ENCODE measurements at regions not wholly inside any gene's neighbourhood (a gene's known extent, or its start where the extent isn't known, plus 50 kb on each side); places are given as distances from the start of the nearest gene placed in this dataset.

- Histone ChIP-seq H3K9me3 (ENCODE audit: control insufficient read depth, insufficient read depth, low read length) (no peaks in the 10 kb centered on the region), H3K36me3 (ENCODE audit: control insufficient read depth, low read length) (no peaks in the 10 kb centered on the region), H3K27me3 (ENCODE audit: control insufficient read depth, low read length) (no peaks in the 10 kb centered on the region), H3K9me2 (replicated peaks; ENCODE audit: control insufficient read depth, low read length) (no peaks in the 10 kb centered on the region), H3K4me3 (ENCODE audit: low read length) (no peak overlapping the region), H3K4me1 (ENCODE audit: control insufficient read depth, low read length) (no peaks in the 10 kb centered on the region), H4K20me1 (ENCODE audit: control insufficient read depth, insufficient read depth, low read depth, low read length) (no peaks in the 10 kb centered on the region), H3K79me2 (ENCODE audit: control insufficient read depth, low read length) (no peaks in the 10 kb centered on the region), H3F3A (ENCODE audit: control insufficient read depth, insufficient read depth) (no peaks in the 10 kb centered on the region), H3K27ac (ENCODE audit: low read depth, low read length) (no peak overlapping the region), H3K4me2 (ENCODE audit: low read length) (no peak overlapping the region)
- TF ChIP-seq CTCF (IDR thresholded peaks at IDR 0.05; ENCODE audit: low read depth, low read length, poor library complexity, severe bottlenecking): no peak
- TF ChIP-seq EZH2phosphoT487 (IDR thresholded peaks at IDR 0.05; ENCODE audit: borderline replicate concordance, low read length): no peak
Observed at GRCh38 chr13:65488606-65489005, 1741.5 kb downstream of the PCDH9 start.

GRCh38 chr13:65479692-65480091, 1750.4 kb downstream of the PCDH9 start:
- H3K4me2 ChIP-seq (ENCODE audit: low read length): no peak overlapping the region
- H3K4me1 ChIP-seq (ENCODE audit: control insufficient read depth, low read length): no peaks in the 10 kb centered on the region
- no peaks in the 10 kb centered on the region for H3K36me3 ChIP-seq (ENCODE audit: control insufficient read depth, low read length)
- H3K27me3 ChIP-seq (ENCODE audit: control insufficient read depth, low read length): no peaks in the 10 kb centered on the region
- TF ChIP-seq CTCF (IDR thresholded peaks at IDR 0.05; ENCODE audit: low read depth, low read length, poor library complexity, severe bottlenecking) (no peak), EZH2phosphoT487 (IDR thresholded peaks at IDR 0.05; ENCODE audit: borderline replicate concordance, low read length) (no peak)
- H4K20me1 ChIP-seq (ENCODE audit: control insufficient read depth, insufficient read depth, low read depth, low read length): no peaks in the 10 kb centered on the region
- H3K9me3 ChIP-seq (ENCODE audit: control insufficient read depth, insufficient read depth, low read length): no peaks in the 10 kb centered on the region
- H3F3A ChIP-seq (ENCODE audit: control insufficient read depth, insufficient read depth): no peaks in the 10 kb centered on the region
- H3K4me3 ChIP-seq (ENCODE audit: low read length): no peak overlapping the region
- H3K79me2 ChIP-seq (ENCODE audit: control insufficient read depth, low read length): no peaks in the 10 kb centered on the region
- H3K9me2 ChIP-seq (replicated peaks; ENCODE audit: control insufficient read depth, low read length): no peaks in the 10 kb centered on the region
- H3K27ac ChIP-seq (ENCODE audit: low read depth, low read length): no peak overlapping the region

GRCh38 chr13:65473196-65473595, 1756.9 kb downstream of the PCDH9 start:
- Histone ChIP-seq H3K36me3 (ENCODE audit: control insufficient read depth, low read length) (no peaks in the 10 kb centered on the region), H4K20me1 (ENCODE audit: control insufficient read depth, insufficient read depth, low read depth, low read length) (no peaks in the 10 kb centered on the region), H3F3A (ENCODE audit: control insufficient read depth, insufficient read depth) (no peaks in the 10 kb centered on the region), H3K9me3 (ENCODE audit: control insufficient read depth, insufficient read depth, low read length) (no peaks in the 10 kb centered on the region), H3K27ac (ENCODE audit: low read depth, low read length) (no peak overlapping the region), H3K79me2 (ENCODE audit: control insufficient read depth, low read length) (no peaks in the 10 kb centered on the region), H3K4me1 (ENCODE audit: control insufficient read depth, low read length) (no peaks in the 10 kb centered on the region), H3K4me3 (ENCODE audit: low read length) (no peak overlapping the region), H3K27me3 (ENCODE audit: control insufficient read depth, low read length) (no peaks in the 10 kb centered on the region), H3K9me2 (replicated peaks; ENCODE audit: control insufficient read depth, low read length) (0 out of 2 replicates have a peak, but pooled peaks cover 2% of the 10 kb centered on the region), H3K4me2 (ENCODE audit: low read length) (no peak overlapping the region)
- no peak for TF ChIP-seq CTCF (IDR thresholded peaks at IDR 0.05; ENCODE audit: low read depth, low read length, poor library complexity, severe bottlenecking)
- TF ChIP-seq EZH2phosphoT487 (IDR thresholded peaks at IDR 0.05; ENCODE audit: borderline replicate concordance, low read length): no peak

- no peaks in the 10 kb centered on the region for H3K36me3 ChIP-seq (ENCODE audit: control insufficient read depth, low read length)
- TF ChIP-seq CTCF (IDR thresholded peaks at IDR 0.05; ENCODE audit: low read depth, low read length, poor library complexity, severe bottlenecking) (no peak), EZH2phosphoT487 (IDR thresholded peaks at IDR 0.05; ENCODE audit: borderline replicate concordance, low read length) (no peak)
Observed at GRCh38 chr13:65472336-65472735, 1757.8 kb downstream of the PCDH9 start.

More at GRCh38 chr13:65472336-65472735, 1757.8 kb downstream of the PCDH9 start:
- no peak overlapping the region for H3K27ac ChIP-seq (ENCODE audit: low read depth, low read length)
- H3K4me3 ChIP-seq (ENCODE audit: low read length): no peak overlapping the region
- H3K9me2 ChIP-seq (replicated peaks; ENCODE audit: control insufficient read depth, low read length): 0 out of 2 replicates have a peak, but pooled peaks cover 2% of the 10 kb centered on the region
- no peaks in the 10 kb centered on the region for H3K9me3 ChIP-seq (ENCODE audit: control insufficient read depth, insufficient read depth, low read length)
- no peaks in the 10 kb centered on the region for H4K20me1 ChIP-seq (ENCODE audit: control insufficient read depth, insufficient read depth, low read depth, low read length)
- H3K79me2 ChIP-seq (ENCODE audit: control insufficient read depth, low read length): no peaks in the 10 kb centered on the region
- no peaks in the 10 kb centered on the region for H3K4me1 ChIP-seq (ENCODE audit: control insufficient read depth, low read length)
- H3K4me2 ChIP-seq (ENCODE audit: low read length): no peak overlapping the region
- H3K27me3 ChIP-seq (ENCODE audit: control insufficient read depth, low read length): no peaks in the 10 kb centered on the region
- no peaks in the 10 kb centered on the region for H3F3A ChIP-seq (ENCODE audit: control insufficient read depth, insufficient read depth)
